A549 (cell line): ENCODE measurements at regions not wholly inside any gene's neighbourhood (a gene's known extent, or its start where the extent isn't known, plus 50 kb on each side); places are given as distances from the start of the nearest gene placed in this dataset.

Source experiments
- ATAC-seq, 2 experiments: fragments of 200-7000 bp in 1 of 2; fragments of >200 bp in 1 of 2; cut with Nextera tagmentation in 1 of 2; cut with Tn5 transposase in 1 of 2; 3 replicates each; pipeline versions ENCODE4 v1.8.0 to v1.9.1; 2018 to 2020; ENCODE audit warnings: mild to moderate bottlenecking in 1 of 2, moderate library complexity in 1 of 2
- CTCF ChIA-PET: fragments of 300-600 bp; sonication (Branson Sonifier 250); formaldehyde crosslinking; extraction: SDS; loops from one replicate; lab custom pipeline; 2021; ENCODE audit warnings: antibody characterized with exemption, inconsistent platforms; lab: Yijun Ruan, JAX
- POLR2A ChIA-PET: fragments of 350-600 bp; formaldehyde crosslinking; extraction: SDS; loops from one replicate; lab custom pipeline; 2021; ENCODE audit warnings: antibody characterized with exemption, inconsistent platforms; lab: Yijun Ruan, JAX
- DNase-seq, 2 experiments: peaks; one replicate each; pipeline versions ENCODE4 v3.0.0 to v3.0.0-alpha.2; 2011 to 2016; ENCODE audit warnings: low read depth in 1 of 2, low spot score in 1 of 2
- FAIRE-seq: peaks from 2 replicates; lab custom pipeline; 2011; peaks lifted over from hg19 to GRCh38; lab: Jason Lieb, UNC
- H3K27ac ChIP-seq, 2 experiments: fragments of >200 bp; sonication (Bioruptor Twin); formaldehyde crosslinking; 3 replicates each; pipeline ENCODE4 v1.5.1; 2016 to 2017
- H3K4me1 ChIP-seq: fragments of >200 bp; sonication (Bioruptor Twin); formaldehyde crosslinking; 3 replicates; pipeline ENCODE4 v1.6.1; 2016
- H3K4me2 ChIP-seq: fragments of >200 bp; sonication (Bioruptor Twin); formaldehyde crosslinking; 3 replicates; pipeline ENCODE4 v1.6.1; 2016
- H3K4me3 ChIP-seq: fragments of >200 bp; sonication (Bioruptor Twin); formaldehyde crosslinking; 3 replicates; pipeline ENCODE4 v1.5.1; 2016
- H3K9me3 ChIP-seq: fragments of >200 bp; sonication (Bioruptor Twin); formaldehyde crosslinking; 3 replicates; pipeline ENCODE4 v1.6.1; 2016
- CBX2 ChIP-seq: fragments of 200-600 bp; sonication (generic); IDR thresholded peaks from 2 replicates; pipeline ENCODE4 v1.6.1; 2016; ENCODE audit warnings: low read depth, mild to moderate bottlenecking, borderline replicate concordance
- CHD4 ChIP-seq: fragments of 200-600 bp; sonication (generic); IDR thresholded peaks from 2 replicates; pipeline ENCODE4 v1.6.1; 2016; ENCODE audit warnings: antibody characterized with exemption, mild to moderate bottlenecking, borderline replicate concordance
- EHF ChIP-seq: fragments of 250-450 bp; sonication (Bioruptor Pico); IDR thresholded peaks from 2 replicates; pipeline ENCODE4 v1.5.0; 2020; ENCODE audit warnings: mild to moderate bottlenecking
- EHMT2 ChIP-seq: fragments of 200-600 bp; sonication (generic); IDR thresholded peaks from 2 replicates; pipeline ENCODE4 v1.6.1; 2016; ENCODE audit warnings: antibody characterized with exemption, low read depth, mild to moderate bottlenecking, moderate library complexity
- EP300 ChIP-seq, 2 experiments: fragments of >200 bp; sonication (Bioruptor Twin); formaldehyde crosslinking; IDR thresholded peaks; 2 replicates in 1 of 2; 3 replicates in 1 of 2; pipeline ENCODE4 v1.6.1; 2016 to 2017
- ESRRA ChIP-seq: fragments of 150-350 bp; IDR thresholded peaks from 2 replicates; pipeline ENCODE4 v1.6.1; 2014; ENCODE audit warnings: mild to moderate bottlenecking, low read length, borderline replicate concordance
- FOSB ChIP-seq: fragments of 250-450 bp; sonication (Bioruptor Pico); IDR thresholded peaks from 2 replicates; pipeline ENCODE4 v1.5.0; 2020; ENCODE audit warnings: mild to moderate bottlenecking, moderate library complexity
- FOSL2 ChIP-seq, 2 experiments: fragments of 450-650 bp in 1 of 2; fragments of >200 bp in 1 of 2; sonication (Bioruptor Twin) in 1 of 2; formaldehyde crosslinking; IDR thresholded peaks; 2 replicates each; pipeline versions ENCODE4 v1.5.0 to v1.6.1; 2016 to 2020; ENCODE audit warnings: mild to moderate bottlenecking in 1 of 2, moderate library complexity in 1 of 2
- FOXS1 ChIP-seq: fragments of 250-450 bp; sonication (Bioruptor Pico); IDR thresholded peaks from 2 replicates; pipeline ENCODE4 v1.5.0; 2020; ENCODE audit warnings: mild to moderate bottlenecking, moderate library complexity
- HOXB13 ChIP-seq: fragments of 250-450 bp; sonication (Bioruptor Pico); IDR thresholded peaks from 2 replicates; pipeline ENCODE4 v1.5.0; 2020; ENCODE audit warnings: low read depth, mild to moderate bottlenecking, moderate library complexity
- JUN ChIP-seq, 2 experiments: fragments of >200 bp; sonication (Bioruptor Twin); formaldehyde crosslinking; IDR thresholded peaks; 2 replicates in 1 of 2; 3 replicates in 1 of 2; pipeline ENCODE4 v1.6.1; 2016 to 2017
- JUNB ChIP-seq: fragments of >200 bp; sonication (Bioruptor Twin); formaldehyde crosslinking; IDR thresholded peaks from 2 replicates; pipeline ENCODE4 v1.6.1; 2016
- MAZ ChIP-seq: fragments of 150-350 bp; IDR thresholded peaks from 2 replicates; pipeline ENCODE4 v1.6.1; 2014; ENCODE audit warnings: antibody characterized with exemption, low read depth, low read length, borderline replicate concordance
- MYC ChIP-seq: IDR thresholded peaks from 2 replicates; pipeline ENCODE4 v1.6.1; 2012; ENCODE audit warnings: mild to moderate bottlenecking, inconsistent platforms, low read length, improper control_type of control experiment, borderline replicate concordance
- NPAS2 ChIP-seq: fragments of 250-450 bp; sonication (Bioruptor Pico); IDR thresholded peaks from 2 replicates; pipeline ENCODE4 v1.8.0; 2022; ENCODE audit warnings: mild to moderate bottlenecking, moderate library complexity, borderline replicate concordance
- NR3C1 ChIP-seq: fragments of >200 bp; sonication (Bioruptor Twin); formaldehyde crosslinking; IDR thresholded peaks from 3 replicates; pipeline ENCODE4 v1.6.1; 2017
- RAD21 ChIP-seq, 2 experiments: fragments of >200 bp in 1 of 2; sonication (Bioruptor Twin) in 1 of 2; formaldehyde crosslinking in 1 of 2; IDR thresholded peaks in 1 of 2; conservative IDR thresholded peaks in 1 of 2; 2 replicates in 1 of 2; 3 replicates in 1 of 2; pipeline ENCODE4 v1.6.1; 2012 to 2018; ENCODE audit warnings: inconsistent platforms in 1 of 2
- RARB ChIP-seq: fragments of 250-450 bp; sonication (Bioruptor Pico); IDR thresholded peaks from 2 replicates; pipeline ENCODE4 v1.8.0; 2021; ENCODE audit warnings: mild to moderate bottlenecking, moderate library complexity
- RNF2 ChIP-seq: fragments of 200-600 bp; sonication (generic); IDR thresholded peaks from 2 replicates; pipeline ENCODE4 v1.6.1; 2016; ENCODE audit warnings: low read depth, mild to moderate bottlenecking, antibody characterized with exemption, moderate library complexity, borderline replicate concordance
- TFCP2L1 ChIP-seq: fragments of 250-450 bp; sonication (Bioruptor Pico); IDR thresholded peaks from 2 replicates; pipeline ENCODE4 v1.5.0; 2021; ENCODE audit warnings: mild to moderate bottlenecking
- ZC3H11A ChIP-seq: fragments of 450-650 bp; IDR thresholded peaks from 2 replicates; pipeline ENCODE4 v1.6.1; 2014; ENCODE audit warnings: antibody characterized with exemption, mild to moderate bottlenecking
- ZNF302 ChIP-seq: fragments of 250-450 bp; sonication (Bioruptor Pico); IDR thresholded peaks from 2 replicates; pipeline ENCODE4 v1.9.0; 2021; ENCODE audit warnings: inconsistent platforms, mild to moderate bottlenecking, moderate library complexity
- WGBS: methylation state at CpG from one replicate; pipeline ENCODE4 v1.1.6; 2017; ENCODE audit errors: missing lambda C conversion rate; 5-methylcytosine and 5-hydroxymethylcytosine counted together
- TF ChIP-seq, protein P1 (sequence below): fragments of >200 bp; sonication (Bioruptor Twin); formaldehyde crosslinking; IDR thresholded peaks from 3 replicates; pipeline ENCODE4 v1.6.1; 2016
- TF ChIP-seq, protein P2 (sequence below): IDR thresholded peaks from 2 replicates; pipeline ENCODE4 v1.6.1; 2012; ENCODE audit warnings: low read depth, borderline replicate concordance
- TF ChIP-seq, protein P3 (sequence below): fragments of >200 bp; sonication (Bioruptor Twin); formaldehyde crosslinking; IDR thresholded peaks from 2 replicates; pipeline ENCODE4 v1.6.1; 2016
- TF ChIP-seq, protein P4 (sequence below): fragments of 150-350 bp; IDR thresholded peaks from 2 replicates; pipeline ENCODE4 v1.6.1; 2014; ENCODE audit warnings: low read depth, mild to moderate bottlenecking, low read length

DNA sequence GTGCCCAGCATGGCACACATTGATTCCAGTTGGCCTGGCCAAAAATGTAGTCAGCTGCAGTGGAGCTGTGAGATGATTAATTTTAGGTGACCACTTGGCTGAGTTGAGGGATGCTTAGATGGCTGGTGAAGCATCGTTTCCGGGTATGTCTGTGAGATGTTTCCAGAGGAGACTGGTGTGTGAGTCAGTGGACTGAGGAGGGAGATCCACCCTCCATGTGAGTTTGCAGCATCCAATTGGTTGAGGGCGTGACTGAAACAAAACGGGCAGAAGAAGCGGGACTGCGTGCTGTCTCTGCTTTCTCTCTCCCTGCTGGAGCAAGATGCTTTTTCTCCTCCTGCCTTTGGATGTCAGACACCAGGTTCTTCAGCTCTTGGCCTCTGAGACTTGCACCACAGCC is 68.2 kb upstream of the DSCAM start:
- no peak for TF ChIP-seq CBX2
- TF ChIP-seq JUNB, result no peak
- TF ChIP-seq NR3C1, result no peak
- TF ChIP-seq, protein P1, sequence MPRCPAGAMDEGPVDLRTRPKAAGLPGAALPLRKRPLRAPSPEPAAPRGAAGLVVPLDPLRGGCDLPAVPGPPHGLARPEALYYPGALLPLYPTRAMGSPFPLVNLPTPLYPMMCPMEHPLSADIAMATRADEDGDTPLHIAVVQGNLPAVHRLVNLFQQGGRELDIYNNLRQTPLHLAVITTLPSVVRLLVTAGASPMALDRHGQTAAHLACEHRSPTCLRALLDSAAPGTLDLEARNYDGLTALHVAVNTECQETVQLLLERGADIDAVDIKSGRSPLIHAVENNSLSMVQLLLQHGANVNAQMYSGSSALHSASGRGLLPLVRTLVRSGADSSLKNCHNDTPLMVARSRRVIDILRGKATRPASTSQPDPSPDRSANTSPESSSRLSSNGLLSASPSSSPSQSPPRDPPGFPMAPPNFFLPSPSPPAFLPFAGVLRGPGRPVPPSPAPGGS, result no peak
- no peak for TF ChIP-seq NPAS2 (CRISPR knock-in tag)
- TF ChIP-seq ZC3H11A, result no peak
- TF ChIP-seq, protein P2, sequence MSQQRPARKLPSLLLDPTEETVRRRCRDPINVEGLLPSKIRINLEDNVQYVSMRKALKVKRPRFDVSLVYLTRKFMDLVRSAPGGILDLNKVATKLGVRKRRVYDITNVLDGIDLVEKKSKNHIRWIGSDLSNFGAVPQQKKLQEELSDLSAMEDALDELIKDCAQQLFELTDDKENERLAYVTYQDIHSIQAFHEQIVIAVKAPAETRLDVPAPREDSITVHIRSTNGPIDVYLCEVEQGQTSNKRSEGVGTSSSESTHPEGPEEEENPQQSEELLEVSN, result no peak
- TF ChIP-seq TFCP2L1, result no peak
- TF ChIP-seq FOXS1, result no peak
- TF ChIP-seq, protein P3, sequence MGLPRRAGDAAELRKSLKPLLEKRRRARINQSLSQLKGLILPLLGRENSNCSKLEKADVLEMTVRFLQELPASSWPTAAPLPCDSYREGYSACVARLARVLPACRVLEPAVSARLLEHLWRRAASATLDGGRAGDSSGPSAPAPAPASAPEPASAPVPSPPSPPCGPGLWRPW, result no peak
- TF ChIP-seq EP300 (IDR thresholded peaks at IDR 0.05), result no peak
- TF ChIP-seq, protein P4, sequence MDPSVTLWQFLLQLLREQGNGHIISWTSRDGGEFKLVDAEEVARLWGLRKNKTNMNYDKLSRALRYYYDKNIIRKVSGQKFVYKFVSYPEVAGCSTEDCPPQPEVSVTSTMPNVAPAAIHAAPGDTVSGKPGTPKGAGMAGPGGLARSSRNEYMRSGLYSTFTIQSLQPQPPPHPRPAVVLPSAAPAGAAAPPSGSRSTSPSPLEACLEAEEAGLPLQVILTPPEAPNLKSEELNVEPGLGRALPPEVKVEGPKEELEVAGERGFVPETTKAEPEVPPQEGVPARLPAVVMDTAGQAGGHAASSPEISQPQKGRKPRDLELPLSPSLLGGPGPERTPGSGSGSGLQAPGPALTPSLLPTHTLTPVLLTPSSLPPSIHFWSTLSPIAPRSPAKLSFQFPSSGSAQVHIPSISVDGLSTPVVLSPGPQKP, result no peak
- no peak for TF ChIP-seq HOXB13 (CRISPR knock-in tag)
- no peak for TF ChIP-seq RAD21 (conservative IDR thresholded peaks at IDR 0.05 in 1 of 2, IDR thresholded peaks at IDR 0.05 in 1 of 2)
- TF ChIP-seq EHMT2, result no peak
- TF ChIP-seq JUN (IDR thresholded peaks at IDR 0.05), result no peak
- no peak for TF ChIP-seq CHD4
- TF ChIP-seq FOSL2 (IDR thresholded peaks at IDR 0.05), result no peak
- TF ChIP-seq FOSL2 (CRISPR knock-in tag; IDR thresholded peaks at IDR 0.05), result no peak
- no peak for TF ChIP-seq MAZ
- 18% methylated on average over 5 of the region's 6 CpGs for WGBS
- Histone ChIP-seq H3K4me1 (no peaks in the 10 kb centered on the region), H3K9me3 (no peaks in the 10 kb centered on the region), H3K4me2 (no peak overlapping the region), H3K4me3 (no peak overlapping the region), H3K27ac (no peak overlapping the region)
- no peak for FAIRE-seq
- ChIA-PET CTCF (no interaction called here), POLR2A (no interaction called here)
- no peak for DNase-seq
- ATAC-seq, result no peak

DNA sequence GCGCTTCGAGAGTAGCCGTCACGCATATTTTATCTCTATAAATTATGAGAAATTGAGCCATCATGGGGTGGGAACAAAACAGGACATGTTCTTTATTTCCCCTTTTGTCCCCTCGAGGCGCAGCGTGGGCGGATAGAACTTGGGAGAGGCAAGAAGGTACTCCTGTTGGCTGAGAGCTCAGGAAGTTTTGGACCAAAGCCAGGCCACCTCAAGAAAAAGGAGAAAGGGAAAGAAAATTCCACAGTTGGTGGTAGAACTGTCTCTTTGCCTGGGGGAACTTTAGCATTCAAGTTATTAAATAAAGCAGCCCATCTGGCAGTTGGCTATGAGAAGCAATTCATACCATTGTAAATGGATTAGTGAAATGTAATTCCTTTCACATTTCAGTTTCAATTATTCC is 76.4 kb upstream of the DSCAM start:
- WGBS, result 24% methylated on average over 8 of the region's 8 CpGs
- TF ChIP-seq ZNF302, result no peak
- TF ChIP-seq, protein P1, result no peak
- TF ChIP-seq EHF (CRISPR knock-in tag), result no peak
- TF ChIP-seq ESRRA, result no peak
- TF ChIP-seq RARB, result no peak
- TF ChIP-seq FOSB (CRISPR knock-in tag), result no peak
- no peak for TF ChIP-seq MYC
- no peak for TF ChIP-seq RNF2
- no peak for TF ChIP-seq CBX2
- no peak for FAIRE-seq
- CTCF ChIA-PET, result interaction anchor here (0.6 kb wide), 1 partner anchor 98 kb away, joined by 3 read pairs; no protein-coding TSS in a partner anchor
- ATAC-seq, result no peak
- DNase-seq, result no peak
- Histone ChIP-seq H3K4me1 (no peaks in the 10 kb centered on the region), H3K9me3 (no peaks in the 10 kb centered on the region), H3K27ac (no peak overlapping the region), H3K4me3 (no peak overlapping the region), H3K4me2 (no peak overlapping the region)
- POLR2A ChIA-PET, result no interaction called here
